Right ventricle myocardium superior (tissue), 1 donor: ENCODE measurements at regions not wholly inside any gene's neighbourhood (a gene's known extent, or its start where the extent isn't known, plus 50 kb on each side); places are given as distances from the start of the nearest gene placed in this dataset.

Experiments used
- ATAC-seq: fragments of 200-7000 bp; cut with Tn5 transposase; one replicate; pipeline ENCODE4 v1.9.1; 2020; ENCODE audit warnings: mild to moderate bottlenecking; ENCODE audit not compliant: poor library complexity
- DNase-seq: peaks from one replicate; pipeline ENCODE4 v3.0.0-alpha.2; 2020
- intact Hi-C: fragments of 100-400 bp; cut with DNase I; formaldehyde crosslinking; loops from one replicate; pipeline ENCODE4 v1.11.2; 2022
- donor health status: DM: no; HTN: yes; CAD: no; lungs with severe emphysema.

GRCh38 chr5:154107010-154107409 is 68.2 kb downstream of the MFAP3 start:
- intact Hi-C loops = no loop called here
- DNase-seq (no peak), ATAC-seq (no peak)

DNA sequence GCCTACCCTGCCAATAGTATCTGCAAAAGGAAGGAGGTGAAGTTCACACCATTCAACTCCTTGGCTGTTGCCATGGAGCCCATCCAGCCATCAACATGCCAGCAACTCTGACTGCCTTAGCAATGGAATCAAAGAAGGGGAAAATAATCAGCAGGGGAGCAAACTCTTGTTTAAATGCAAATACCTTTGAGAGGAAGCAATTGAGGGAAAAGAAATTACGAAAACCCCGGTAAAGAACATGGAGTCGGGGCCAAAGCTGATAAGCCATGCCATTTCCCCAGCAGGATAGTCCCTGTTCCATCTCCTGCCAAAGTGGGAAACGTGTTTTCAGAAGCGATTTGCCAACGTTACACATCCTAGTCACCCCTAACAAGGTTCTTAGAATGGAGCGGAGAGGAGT is 69.0 kb downstream of the MFAP3 start:
- DNase-seq = no peak
- ATAC-seq = no peak
- intact Hi-C loops = no loop called here

DNA sequence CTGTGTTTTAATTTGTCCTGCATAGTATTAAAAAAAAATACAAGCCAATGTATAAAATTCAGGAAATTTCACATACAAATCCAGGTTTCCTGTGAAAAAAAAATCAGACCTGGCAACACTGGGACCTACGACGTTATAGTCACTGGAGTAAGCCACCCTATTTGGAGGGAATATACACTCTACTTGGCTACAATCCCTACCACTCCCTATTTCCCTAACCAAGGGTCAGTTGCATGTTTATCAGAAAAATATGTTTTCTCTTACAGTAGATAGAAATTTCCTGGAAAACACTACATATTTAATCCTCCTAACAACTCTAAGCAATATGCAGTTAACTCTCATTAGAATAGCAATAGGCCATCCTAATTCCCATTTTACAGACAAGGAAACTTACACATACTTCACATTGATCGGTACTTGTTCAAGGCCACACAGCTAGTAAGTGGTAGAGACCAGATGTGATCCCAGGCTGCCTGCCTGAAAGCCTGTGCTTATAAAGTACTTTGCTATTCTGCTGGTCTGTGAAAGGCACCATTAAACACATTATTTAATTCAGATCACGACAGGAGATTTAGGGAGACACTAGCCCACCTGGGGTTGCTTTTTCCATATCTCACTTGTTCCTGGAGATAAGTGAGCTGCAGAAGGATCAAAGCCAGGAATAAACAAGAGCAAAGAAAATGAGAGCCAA is 70.8 kb downstream of the MFAP3 start:
- no peak for DNase-seq
- ATAC-seq = no peak
- intact Hi-C loops = no loop called here

GRCh38 chr5:154110107-154110453 is 71.3 kb downstream of the MFAP3 start:
- ATAC-seq (no peak), DNase-seq (no peak)
- intact Hi-C loops = no loop called here

DNA sequence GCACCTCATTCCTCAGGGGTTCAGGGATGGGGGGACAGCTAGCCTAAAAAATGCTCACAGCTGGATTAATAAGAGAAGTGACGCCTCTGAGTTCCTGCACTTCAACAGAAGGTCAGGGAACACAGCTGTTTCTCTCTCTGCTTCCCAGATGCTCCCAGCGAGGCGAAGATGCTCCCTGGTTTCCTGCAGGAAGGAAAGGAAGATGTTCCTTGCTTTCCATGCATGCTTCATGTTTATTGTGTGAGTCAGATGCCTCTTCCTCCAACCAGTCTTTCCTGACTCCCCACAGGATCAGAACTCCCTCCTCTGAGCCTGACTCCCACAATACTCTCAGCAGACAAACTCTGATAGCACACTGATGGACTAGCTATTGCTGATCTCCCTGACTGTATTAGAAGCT is 71.9 kb downstream of the MFAP3 start:
- intact Hi-C loops = no loop called here
- DNase-seq = no peak
- no peak for ATAC-seq

DNA sequence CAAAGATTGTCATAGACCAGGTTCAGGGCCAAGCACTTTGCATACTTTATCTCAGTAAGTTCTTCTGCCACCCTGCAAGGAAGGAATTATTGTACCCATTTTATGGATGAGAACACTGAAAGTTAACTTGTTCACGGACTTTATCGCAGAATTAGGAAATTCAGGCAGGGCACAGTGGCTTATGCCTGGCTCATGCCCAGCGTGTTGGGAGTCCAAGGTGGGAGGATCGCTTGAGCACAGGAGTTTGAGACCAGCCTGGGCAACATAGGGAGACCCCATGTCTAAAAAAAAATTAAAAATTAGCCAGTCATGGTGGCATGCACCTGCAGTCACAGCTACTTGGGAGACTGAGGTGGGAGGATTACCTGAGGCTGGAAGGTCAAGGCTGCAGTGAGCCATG is 72.4 kb downstream of the MFAP3 start:
- DNase-seq (no peak), ATAC-seq (no peak)
- intact Hi-C loops = no loop called here

GRCh38 chr5:154112255-154112654 is 73.5 kb downstream of the MFAP3 start:
- intact Hi-C loops = no loop called here
- no peak for DNase-seq
- ATAC-seq = no peak

GRCh38 chr5:154115291-154115690 is 75.2 kb upstream of the GALNT10 start:
- DNase-seq (no peak), ATAC-seq (peak; percentile 34)
- intact Hi-C loops = no loop called here

DNA sequence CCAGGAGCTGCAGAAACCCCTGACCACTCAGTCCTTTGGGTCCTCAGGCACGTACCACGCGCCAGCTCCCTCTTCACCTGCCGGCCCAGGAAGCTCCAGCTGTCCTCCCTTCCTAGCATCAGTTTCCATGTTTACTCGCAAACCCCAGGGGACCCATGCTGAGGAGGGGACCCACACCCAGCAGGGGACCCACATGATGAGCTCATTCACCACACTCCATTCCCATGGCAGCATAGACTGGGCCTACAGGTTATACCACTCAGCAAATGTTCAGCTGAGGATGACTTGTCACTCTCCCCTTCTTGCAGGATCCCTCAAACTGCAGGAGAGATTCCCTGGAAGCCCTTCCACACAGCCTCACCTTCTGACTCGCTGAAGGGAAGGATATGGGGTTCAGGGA is 73.5 kb upstream of the GALNT10 start:
- no peak for DNase-seq
- no peak for ATAC-seq
- intact Hi-C loops = no loop called here

DNA sequence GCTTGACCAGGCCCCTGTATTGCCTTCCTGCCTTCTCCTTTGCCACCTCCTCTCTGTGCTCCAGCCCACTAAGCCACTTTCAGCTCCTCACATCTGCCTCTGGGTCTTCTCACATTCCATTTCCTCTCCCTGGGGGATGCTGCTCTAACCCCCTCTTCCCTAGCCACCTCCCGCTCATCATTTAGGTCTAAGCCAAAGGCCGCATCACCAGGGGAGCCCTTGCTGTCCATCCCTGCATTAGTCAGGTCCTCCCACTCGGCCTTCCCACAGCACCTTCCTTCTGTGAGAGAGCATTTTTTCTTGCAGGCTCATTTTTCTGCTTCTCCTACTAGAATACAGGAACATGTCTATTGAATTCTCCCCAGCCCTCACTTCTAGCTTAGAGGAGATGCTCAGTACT is 72.6 kb upstream of the GALNT10 start:
- intact Hi-C loops = no loop called here
- ATAC-seq (no peak), DNase-seq (no peak)

- DNase-seq = no peak
- no peak for ATAC-seq
- intact Hi-C loops = no loop called here
Measured at GRCh38 chr5:154118385-154118784, 72.1 kb upstream of the GALNT10 start.

GRCh38 chr5:154118893-154119336 is 71.6 kb upstream of the GALNT10 start:
- DNase-seq = no peak
- no peak for ATAC-seq
- intact Hi-C loops = no loop called here

DNA sequence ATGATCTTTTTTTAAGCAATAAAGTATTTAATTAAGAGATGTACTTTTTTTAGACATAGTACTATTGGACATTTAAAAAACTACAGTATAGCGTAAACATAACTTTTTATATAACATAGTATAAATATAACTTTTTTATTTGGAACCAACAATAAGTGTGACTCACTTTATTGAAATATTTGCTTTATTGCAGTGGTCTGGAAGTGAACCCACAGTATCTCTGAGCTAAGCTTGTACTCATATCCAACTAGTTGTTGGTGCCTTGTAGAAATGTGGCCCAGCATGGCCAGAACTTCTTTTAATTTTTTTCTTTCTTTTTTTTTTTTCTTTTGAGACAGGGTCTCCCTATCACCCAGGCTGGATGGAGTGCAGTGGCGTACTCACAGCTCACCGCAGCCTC is 61.5 kb upstream of the GALNT10 start:
- no peak for ATAC-seq
- intact Hi-C loops = no loop called here
- DNase-seq = no peak

- DNase-seq (no peak), ATAC-seq (no peak)
- intact Hi-C loops = no loop called here
Measured at GRCh38 chr5:154129921-154130320, 60.6 kb upstream of the GALNT10 start.

DNA sequence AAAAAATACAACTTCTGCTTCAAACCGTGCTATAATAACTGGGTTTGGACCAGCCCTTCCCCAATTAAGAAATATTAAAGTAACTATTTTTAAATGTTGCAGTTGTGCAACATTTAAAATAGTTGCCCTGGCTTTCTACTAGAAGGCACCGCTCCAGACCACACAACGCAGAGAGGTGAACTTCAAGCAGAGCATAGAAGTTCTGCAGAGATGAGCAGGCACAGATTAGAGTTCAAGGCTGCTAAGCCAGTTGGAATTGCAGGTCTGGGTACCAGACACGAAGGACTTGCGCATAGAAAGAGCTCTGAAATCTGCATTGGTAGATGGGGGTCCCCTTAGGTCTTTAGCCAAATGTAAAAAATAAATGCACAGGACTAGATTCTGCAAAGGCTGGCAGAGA is 58.7 kb upstream of the GALNT10 start:
- intact Hi-C loops = no loop called here
- ATAC-seq (peak; percentile 69), DNase-seq (no peak)

DNA sequence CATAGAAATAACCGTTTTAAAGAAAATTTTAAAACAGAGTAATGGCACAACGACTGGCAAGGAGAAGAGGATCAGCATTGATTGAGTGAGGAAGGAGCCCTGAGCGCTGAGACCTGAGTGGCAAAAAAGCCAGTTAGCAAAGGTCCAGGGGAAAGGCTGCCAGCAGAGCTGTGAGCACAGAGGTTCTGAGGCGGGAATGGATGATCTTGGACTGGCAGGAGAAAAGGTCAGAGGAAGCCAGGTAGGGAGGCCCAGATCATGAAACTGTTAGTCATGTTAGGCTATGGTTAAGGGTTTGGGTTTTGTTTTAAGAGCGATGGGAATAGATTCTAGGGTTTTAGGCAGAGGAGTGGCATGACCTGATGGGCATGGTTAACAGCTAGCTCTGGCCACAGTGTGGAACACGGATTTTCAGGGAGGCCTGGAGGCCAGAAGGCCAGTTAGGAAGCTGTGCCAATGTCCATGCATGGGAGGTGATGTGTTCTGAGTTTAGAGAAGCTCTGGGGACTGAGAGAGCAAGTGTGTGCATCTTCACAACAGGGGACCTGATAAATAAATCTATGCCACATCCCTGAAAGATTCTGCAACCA is 57.7 kb upstream of the GALNT10 start:
- DNase-seq (no peak), ATAC-seq (no peak)
- intact Hi-C loops = no loop called here

GRCh38 chr5:154133591-154133990 is 56.9 kb upstream of the GALNT10 start:
- no peak for ATAC-seq
- intact Hi-C loops = no loop called here

GRCh38 chr5:154134499-154134898 is 56.0 kb upstream of the GALNT10 start:
- no peak for DNase-seq
- intact Hi-C loops = no loop called here
- ATAC-seq = no peak

More at GRCh38 chr5:154133591-154133990, 56.9 kb upstream of the GALNT10 start:
- no peak for DNase-seq

DNA sequence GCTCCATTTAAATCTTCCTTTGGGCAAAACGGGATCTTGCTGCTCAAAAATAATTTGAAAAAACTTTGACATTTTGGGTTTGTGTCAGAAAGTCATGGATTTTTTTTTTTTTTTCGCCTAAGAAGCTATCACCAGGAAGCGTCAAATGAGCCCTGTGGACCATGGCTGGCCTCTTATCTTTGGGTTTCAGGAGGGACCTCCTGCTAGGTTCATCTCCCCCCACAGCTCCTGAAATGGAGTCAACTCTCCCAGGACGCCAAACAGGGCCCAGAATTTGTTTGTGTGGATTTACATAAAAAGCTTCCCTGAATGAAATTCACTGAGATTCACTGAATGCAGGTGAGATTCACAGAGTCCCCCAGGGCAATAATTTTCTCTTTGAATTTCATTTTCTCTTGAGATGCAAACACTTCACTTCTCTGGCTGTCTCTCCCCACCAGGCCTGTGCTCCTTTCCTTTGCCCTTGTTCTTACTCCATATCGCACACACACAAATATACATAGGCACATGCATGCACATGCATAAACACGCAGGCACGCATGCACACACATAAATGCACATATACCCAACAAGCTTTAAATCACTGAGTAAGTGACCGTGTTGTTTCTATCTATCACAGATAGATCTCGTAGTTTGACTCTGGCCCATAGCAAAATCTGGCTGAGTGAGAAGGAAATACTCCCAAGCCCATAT is 55.3 kb upstream of the GALNT10 start:
- DNase-seq (no peak), ATAC-seq (no peak)
- intact Hi-C loops = no loop called here

GRCh38 chr5:154136141-154136540 is 54.4 kb upstream of the GALNT10 start:
- intact Hi-C loops = no loop called here
- no peak for ATAC-seq
- no peak for DNase-seq
